ENCODE measurements at regions not wholly inside any gene's neighbourhood (a gene's known extent, or its start where the extent isn't known, plus 50 kb on each side); places are given as distances from the start of the nearest gene placed in this dataset.

- POLR2A ChIA-PET = no interaction called here
- TF ChIP-seq CTCF (IDR thresholded peaks at IDR 0.05; ENCODE audit: insufficient read depth, low read length, missing control alignments) = no peak
- CTCF ChIA-PET = no interaction called here
- no peak for DNase-seq (ENCODE audit: low read depth, low spot score)
- H3K4me3 ChIP-seq (ENCODE audit: low read depth, low read length) = no peak overlapping the region
Measured at GRCh38 chr1:114037631-114037890, 58.3 kb downstream of the OLFML3 start.

- CTCF ChIA-PET = no interaction called here
- DNase-seq (ENCODE audit: low read depth, low spot score) = no peak
- TF ChIP-seq CTCF (IDR thresholded peaks at IDR 0.05; ENCODE audit: insufficient read depth, low read length, missing control alignments) = no peak
- POLR2A ChIA-PET = no interaction called here
- no peak overlapping the region for H3K4me3 ChIP-seq (ENCODE audit: low read depth, low read length)
Measured at GRCh38 chr1:114037962-114038816, 58.9 kb downstream of the OLFML3 start.
